RWPE2 (cell line): ENCODE measurements at regions not wholly inside any gene's neighbourhood (a gene's known extent, or its start where the extent isn't known, plus 50 kb on each side); places are given as distances from the start of the nearest gene placed in this dataset.
"Not testable (repeated sequence)": the region's sequence is repeated elsewhere in the genome, so short reads cannot be mapped to it uniquely, and the experiment has no call there.

Experiments
- ATAC-seq: fragments of 200-7000 bp; cut with Tn5 transposase; 3 replicates; pipeline ENCODE4 v1.9.1; 2021; ENCODE audit warnings: low read depth
- DNase-seq: peaks from one replicate; pipeline ENCODE4 v3.0.0-alpha.2; 2020; ENCODE audit warnings: low spot score
- H3K27ac ChIP-seq: fragments of 450-650 bp; 2 replicates; pipeline ENCODE4 v1.5.1; 2017; ENCODE audit warnings: mild to moderate bottlenecking; ENCODE audit not compliant: poor library complexity, severe bottlenecking
- H3K27me3 ChIP-seq: fragments of 250-450 bp; sonication (Bioruptor Pico); 2 replicates; pipeline ENCODE4 v1.5.1; 2021; ENCODE audit warnings: mild to moderate bottlenecking, moderate library complexity; ENCODE audit not compliant: insufficient read depth, poor library complexity, severe bottlenecking
- H3K36me3 ChIP-seq: fragments of 250-450 bp; sonication (Bioruptor Pico); 2 replicates; pipeline ENCODE4 v1.5.1; 2020; ENCODE audit warnings: low read depth, mild to moderate bottlenecking, moderate library complexity
- H3K4me1 ChIP-seq: fragments of 250-450 bp; sonication (Bioruptor Pico); 2 replicates; pipeline ENCODE4 v1.5.1; 2021; ENCODE audit warnings: mild to moderate bottlenecking, moderate library complexity; ENCODE audit not compliant: insufficient read depth, poor library complexity, severe bottlenecking
- H3K4me3 ChIP-seq: fragments of 250-450 bp; sonication (Bioruptor Pico); 2 replicates; pipeline ENCODE4 v1.5.1; 2021; ENCODE audit warnings: mild to moderate bottlenecking, moderate library complexity; ENCODE audit not compliant: severe bottlenecking
- H3K9me3 ChIP-seq: fragments of 250-450 bp; sonication (Bioruptor Pico); 2 replicates; pipeline ENCODE4 v1.5.1; 2021; ENCODE audit warnings: mild to moderate bottlenecking, moderate library complexity; ENCODE audit not compliant: severe bottlenecking
- CTCF ChIP-seq: fragments of 450-650 bp; IDR thresholded peaks from one replicate; pipeline ENCODE4 v1.5.1; 2017; ENCODE audit warnings: mild to moderate bottlenecking, moderate library complexity; ENCODE audit not compliant: poor library complexity, severe bottlenecking

GRCh38 chr20:48503166-48503815 lies 324.5 kb downstream of the PREX1 start:
- Histone ChIP-seq H3K9me3 (no peaks in the 10 kb centered on the region), H3K27me3 (peaks cover 40% of the 10 kb centered on the region), H3K27ac (no peak overlapping the region), H3K36me3 (no peaks in the 10 kb centered on the region), H3K4me1 (no peaks in the 10 kb centered on the region), H3K4me3 (no peak overlapping the region)
- no peak for ATAC-seq
- DNase-seq, result no peak
- TF ChIP-seq CTCF, result no peak

- H3K9me3 ChIP-seq, result no peaks in the 10 kb centered on the region
- no peak for TF ChIP-seq CTCF
- peaks cover 41% of the 10 kb centered on the region for H3K27me3 ChIP-seq
- H3K27ac ChIP-seq, result no peak overlapping the region
- no peaks in the 10 kb centered on the region for H3K36me3 ChIP-seq
- no peak for DNase-seq
- no peaks in the 10 kb centered on the region for H3K4me1 ChIP-seq
- 0 out of 3 replicates have a peak, but pooled peaks have one; percentile 21 for ATAC-seq
- H3K4me3 ChIP-seq, result no peak overlapping the region
Observed at GRCh38 chr20:48502758-48503157, 325.0 kb downstream of the PREX1 start.

GRCh38 chr20:48502016-48502415 lies 325.8 kb downstream of the PREX1 start:
- Histone ChIP-seq H3K4me1 (no peaks in the 10 kb centered on the region), H3K27me3 (peaks cover 49% of the 10 kb centered on the region), H3K27ac (no peak overlapping the region), H3K36me3 (no peaks in the 10 kb centered on the region), H3K4me3 (no peak overlapping the region), H3K9me3 (no peaks in the 10 kb centered on the region)
- peak; percentile 49 for DNase-seq
- TF ChIP-seq CTCF, result no peak
- ATAC-seq, result no peak

GRCh38 chr20:48500900-48501299 lies 326.9 kb downstream of the PREX1 start:
- H3K4me1 ChIP-seq, H3K36me3 ChIP-seq, H3K4me3 ChIP-seq, H3K9me3 ChIP-seq, ATAC-seq, H3K27ac ChIP-seq: not testable (repeated sequence)
- peaks cover 54% of the 10 kb centered on the region for H3K27me3 ChIP-seq
- DNase-seq, result peak; percentile 66

- not testable (repeated sequence) for H3K36me3 ChIP-seq, H3K27ac ChIP-seq, H3K9me3 ChIP-seq, H3K4me3 ChIP-seq, DNase-seq, ATAC-seq, H3K4me1 ChIP-seq
- peaks cover 62% of the 10 kb centered on the region for H3K27me3 ChIP-seq
Observed at GRCh38 chr20:48498939-48499338, 328.9 kb downstream of the PREX1 start.

GRCh38 chr20:48498125-48498524 lies 329.7 kb downstream of the PREX1 start:
- H3K9me3 ChIP-seq, H3K27ac ChIP-seq, H3K4me3 ChIP-seq, ATAC-seq, H3K4me1 ChIP-seq, H3K36me3 ChIP-seq: not testable (repeated sequence)
- peak; percentile 65 for DNase-seq
- H3K27me3 ChIP-seq, result peaks cover 60% of the 10 kb centered on the region
